A549 (cell line): ENCODE measurements at regions not wholly inside any gene's neighbourhood (a gene's known extent, or its start where the extent isn't known, plus 50 kb on each side); places are given as distances from the start of the nearest gene placed in this dataset.

Experiments
- CBX8 ChIP-seq: fragments of 200-600 bp; sonication (generic); IDR thresholded peaks from 2 replicates; pipeline ENCODE4 v1.6.1; 2016
- CTCF ChIP-seq: fragments of >200 bp; sonication (Bioruptor Twin); formaldehyde crosslinking; IDR thresholded peaks from 3 replicates; pipeline ENCODE4 v1.5.1; 2016
- JUN ChIP-seq, 2 experiments: fragments of >200 bp; sonication (Bioruptor Twin); formaldehyde crosslinking; IDR thresholded peaks; 2 replicates in 1 of 2; 3 replicates in 1 of 2; pipeline ENCODE4 v1.6.1; 2016 to 2017
- JUNB ChIP-seq: fragments of >200 bp; sonication (Bioruptor Twin); formaldehyde crosslinking; IDR thresholded peaks from 2 replicates; pipeline ENCODE4 v1.6.1; 2016
- POLR2A ChIP-seq: IDR thresholded peaks from 2 replicates; pipeline ENCODE4 v1.6.1; 2012; ENCODE audit warnings: mild to moderate bottlenecking, low read length
- RAD21 ChIP-seq, 2 experiments: fragments of >200 bp in 1 of 2; sonication (Bioruptor Twin) in 1 of 2; formaldehyde crosslinking in 1 of 2; IDR thresholded peaks in 1 of 2; conservative IDR thresholded peaks in 1 of 2; 2 replicates in 1 of 2; 3 replicates in 1 of 2; pipeline ENCODE4 v1.6.1; 2012 to 2018; ENCODE audit warnings: inconsistent platforms in 1 of 2
- RCOR1 ChIP-seq: fragments of 150-350 bp; IDR thresholded peaks from 2 replicates; pipeline ENCODE4 v1.6.1; 2014; ENCODE audit warnings: antibody characterized with exemption, low read length, low read depth
- RFX5 ChIP-seq: fragments of 450-650 bp; IDR thresholded peaks from 2 replicates; pipeline ENCODE4 v1.7.1; 2014; ENCODE audit warnings: antibody characterized with exemption, mild to moderate bottlenecking, moderate library complexity
- USF2 ChIP-seq: fragments of 450-650 bp; IDR thresholded peaks from 2 replicates; pipeline ENCODE4 v1.6.1; 2014; ENCODE audit warnings: antibody characterized with exemption

- TF ChIP-seq CTCF (no peak), RCOR1 (no peak), POLR2A (no peak), JUN (IDR thresholded peaks at IDR 0.05) (no peak), USF2 (no peak), RAD21 (conservative IDR thresholded peaks at IDR 0.05 in 1 of 2, IDR thresholded peaks at IDR 0.05 in 1 of 2) (no peak), JUNB (no peak), RFX5 (no peak), CBX8 (no peak)
Measured at GRCh38 chr5:153919161-153919560, 119.5 kb downstream of the FAM114A2 start.
